AG04449 (cell line): ENCODE measurements at regions not wholly inside any gene's neighbourhood (a gene's known extent, or its start where the extent isn't known, plus 50 kb on each side); places are given as distances from the start of the nearest gene placed in this dataset.
"Not testable (repeated sequence)": the region's sequence is repeated elsewhere in the genome, so short reads cannot be mapped to it uniquely, and the experiment has no call there.

Experiments
- CTCF ChIA-PET: fragments of 350-600 bp; formaldehyde crosslinking; extraction: SDS; loops from one replicate; lab custom pipeline; 2021; ENCODE audit warnings: antibody characterized with exemption; lab: Yijun Ruan, JAX
- POLR2A ChIA-PET: fragments of 400-600, 350-600 bp; formaldehyde crosslinking; extraction: SDS; loops from one replicate; lab custom pipeline; 2020; ENCODE audit warnings: antibody characterized with exemption, inconsistent platforms; lab: Yijun Ruan, JAX
- DNase-seq: peaks from one replicate; pipeline ENCODE4 v3.0.0-alpha.2; 2010; ENCODE audit warnings: low read depth, low spot score
- H3K4me3 ChIP-seq: 2 replicates; pipeline ENCODE4 v1.5.1; 2011; ENCODE audit warnings: low read depth, mild to moderate bottlenecking, control low read depth, low read length
- TF ChIP-seq, protein P1 (sequence below): IDR thresholded peaks from one replicate; pipeline ENCODE4 v1.5.1; 2011; ENCODE audit warnings: mild to moderate bottlenecking, moderate library complexity, low read length, control low read depth, inconsistent platforms; ENCODE audit not compliant: insufficient read depth; ENCODE audit errors: missing control alignments

DNA sequence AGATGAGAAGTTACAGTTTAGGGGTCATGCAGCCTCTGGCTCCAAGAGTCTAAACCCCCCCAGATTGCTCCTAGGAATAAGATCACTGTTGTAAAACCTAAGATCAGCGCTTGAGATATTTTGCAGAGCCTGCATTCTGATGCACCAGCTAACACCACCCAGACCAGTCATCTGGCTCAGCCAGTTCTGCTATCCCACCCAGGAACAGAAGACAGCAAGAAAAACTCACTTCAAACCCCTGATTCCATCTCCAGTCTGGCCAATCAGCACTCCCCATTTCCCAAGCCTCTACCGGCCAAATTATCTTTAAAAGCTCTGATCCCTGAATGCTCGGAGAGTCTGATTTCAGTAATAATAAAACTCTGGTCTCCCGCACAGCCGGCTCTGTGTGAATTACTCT, 158.6 kb downstream of the ZNF664 start:
- TF ChIP-seq, protein P1, sequence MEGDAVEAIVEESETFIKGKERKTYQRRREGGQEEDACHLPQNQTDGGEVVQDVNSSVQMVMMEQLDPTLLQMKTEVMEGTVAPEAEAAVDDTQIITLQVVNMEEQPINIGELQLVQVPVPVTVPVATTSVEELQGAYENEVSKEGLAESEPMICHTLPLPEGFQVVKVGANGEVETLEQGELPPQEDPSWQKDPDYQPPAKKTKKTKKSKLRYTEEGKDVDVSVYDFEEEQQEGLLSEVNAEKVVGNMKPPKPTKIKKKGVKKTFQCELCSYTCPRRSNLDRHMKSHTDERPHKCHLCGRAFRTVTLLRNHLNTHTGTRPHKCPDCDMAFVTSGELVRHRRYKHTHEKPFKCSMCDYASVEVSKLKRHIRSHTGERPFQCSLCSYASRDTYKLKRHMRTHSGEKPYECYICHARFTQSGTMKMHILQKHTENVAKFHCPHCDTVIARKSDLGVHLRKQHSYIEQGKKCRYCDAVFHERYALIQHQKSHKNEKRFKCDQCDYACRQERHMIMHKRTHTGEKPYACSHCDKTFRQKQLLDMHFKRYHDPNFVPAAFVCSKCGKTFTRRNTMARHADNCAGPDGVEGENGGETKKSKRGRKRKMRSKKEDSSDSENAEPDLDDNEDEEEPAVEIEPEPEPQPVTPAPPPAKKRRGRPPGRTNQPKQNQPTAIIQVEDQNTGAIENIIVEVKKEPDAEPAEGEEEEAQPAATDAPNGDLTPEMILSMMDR: no peak
- DNase-seq: no peak
- POLR2A ChIA-PET: no interaction called here
- no peak overlapping the region for H3K4me3 ChIP-seq
- CTCF ChIA-PET: no interaction called here

DNA sequence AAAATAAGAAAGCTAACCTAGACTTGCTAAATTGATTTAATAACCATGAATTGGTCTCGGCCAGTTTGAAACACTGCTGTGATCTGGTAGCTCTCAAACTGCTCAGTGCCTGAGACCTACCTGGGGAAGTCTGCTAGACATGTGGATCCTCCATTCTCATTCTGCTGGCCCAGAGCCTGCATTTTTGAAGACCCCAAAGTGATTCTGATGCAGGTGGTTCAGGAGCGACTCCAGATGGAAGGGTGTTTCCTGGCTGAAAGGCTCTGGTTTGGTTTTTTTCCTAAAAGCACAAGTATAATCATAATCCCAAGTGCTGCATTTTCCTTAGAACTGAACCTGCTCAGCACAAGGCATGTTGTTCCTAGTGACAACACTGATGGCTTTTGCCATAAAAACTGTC, 159.5 kb downstream of the ZNF664 start:
- no peak overlapping the region for H3K4me3 ChIP-seq
- ChIA-PET CTCF (no interaction called here), POLR2A (no interaction called here)
- DNase-seq: no peak
- TF ChIP-seq, protein P1: no peak

DNA sequence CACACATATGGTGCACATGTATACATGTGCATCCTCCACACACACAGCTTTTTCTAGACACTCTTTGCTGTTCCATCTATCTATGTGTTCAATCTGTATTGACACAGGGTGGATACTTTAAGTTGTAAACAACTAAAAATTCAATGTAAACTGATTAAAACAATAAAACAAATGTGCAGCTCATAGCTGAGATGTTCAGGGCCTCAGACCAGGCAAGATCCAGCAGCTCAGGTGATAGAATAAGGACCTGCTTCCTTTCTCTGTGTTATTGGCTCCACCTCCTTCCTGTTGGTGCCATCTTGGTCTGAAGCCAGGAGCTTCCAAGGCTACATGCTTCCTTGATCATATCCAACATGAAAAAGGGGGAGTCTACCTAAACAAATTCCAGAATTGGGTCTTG, 158.1 kb upstream of the RFLNA start:
- no peak for DNase-seq
- TF ChIP-seq, protein P1: no peak
- ChIA-PET POLR2A (no interaction called here), CTCF (no interaction called here)
- no peak overlapping the region for H3K4me3 ChIP-seq

DNA sequence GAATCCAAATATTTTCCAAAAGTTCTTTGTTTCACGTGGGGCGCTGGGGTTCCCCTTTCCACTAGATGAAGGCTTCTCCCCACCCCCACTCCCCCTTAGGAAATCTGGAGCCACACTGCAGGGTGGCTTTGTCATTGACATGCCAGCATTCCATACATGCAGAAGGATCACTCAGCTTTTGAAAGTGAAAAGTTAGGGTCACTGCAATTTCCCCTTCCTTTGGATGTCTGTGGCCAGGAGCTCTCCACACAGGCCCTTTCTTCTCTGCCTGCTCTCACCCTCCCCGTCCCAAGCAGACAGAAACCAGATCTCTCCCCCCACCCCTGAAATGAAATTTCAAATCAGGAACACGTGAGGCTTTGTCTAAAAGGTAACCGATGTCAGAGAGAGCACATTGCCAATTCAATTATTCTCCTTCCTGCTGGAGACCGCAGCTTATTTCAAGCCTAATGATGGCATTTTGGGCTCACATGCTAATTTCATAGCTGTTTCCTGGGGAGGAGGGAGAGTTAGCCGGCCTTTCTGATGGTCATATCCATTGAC, 153.9 kb upstream of the RFLNA start:
- ChIA-PET POLR2A (no interaction called here), CTCF (interaction anchor here (1.1 kb wide), 1 partner anchor 132 kb away, joined by 3 read pairs; no protein-coding TSS in a partner anchor)

DNA sequence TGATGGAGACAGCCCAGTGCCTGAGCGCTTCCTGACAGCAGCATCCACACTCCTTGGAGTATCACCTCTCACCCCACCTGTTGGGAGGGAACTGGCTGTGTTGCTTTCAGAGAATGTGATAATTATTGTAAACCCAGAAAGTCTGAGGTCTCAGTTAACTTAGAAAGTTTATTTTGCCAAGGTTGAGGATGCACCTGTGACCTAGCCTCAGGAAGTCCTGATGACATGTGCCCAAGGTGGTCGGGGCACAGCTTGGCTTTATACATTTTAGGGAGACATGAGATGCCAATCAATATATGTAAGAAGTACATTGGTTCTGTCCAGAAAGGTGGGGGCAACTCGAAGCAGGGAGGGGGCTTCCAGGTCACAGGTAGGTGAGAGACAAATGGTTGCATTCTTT, 153.3 kb upstream of the RFLNA start:
- DNase-seq, POLR2A ChIA-PET, H3K4me3 ChIP-seq, CTCF ChIA-PET: not testable (repeated sequence)

More for the DNA sequence above, 153.9 kb upstream of the RFLNA start:
- TF ChIP-seq, protein P1: no peak
- DNase-seq: no peak
- H3K4me3 ChIP-seq: no peak overlapping the region

DNA sequence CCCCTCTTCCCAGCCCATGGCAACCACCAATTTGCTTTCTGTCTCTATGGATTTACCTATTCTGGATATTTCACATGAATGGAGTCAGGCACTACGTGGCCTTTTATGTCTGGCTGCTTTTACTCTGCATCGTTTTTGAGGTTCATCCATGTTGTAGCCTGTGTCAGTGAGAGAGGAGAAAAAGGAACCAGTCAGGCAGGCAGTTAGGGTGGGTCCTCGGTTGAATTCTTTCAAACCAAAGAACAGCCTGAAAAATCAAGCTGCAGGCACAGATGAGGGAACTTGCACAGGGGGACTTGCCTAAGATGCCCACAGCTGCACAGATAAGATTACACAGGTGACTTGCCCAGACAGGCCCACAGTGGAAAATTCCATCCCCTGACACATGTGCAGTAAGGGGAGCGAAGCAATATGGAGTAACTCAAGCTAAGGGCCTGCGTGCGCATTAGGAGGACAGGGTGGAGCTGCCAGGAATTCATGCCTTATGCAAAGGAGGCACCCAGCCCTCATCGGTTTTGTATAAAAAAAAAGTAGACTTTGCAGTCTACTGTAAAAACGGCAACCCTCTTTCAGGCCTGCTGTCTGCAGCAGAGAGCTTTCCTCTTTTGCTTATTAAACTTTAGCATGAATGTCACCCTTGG, 152.4 kb upstream of the RFLNA start:
- POLR2A ChIA-PET: no interaction called here
- no peak overlapping the region for H3K4me3 ChIP-seq
- TF ChIP-seq, protein P1: no peak
- CTCF ChIA-PET: no interaction called here
- DNase-seq: no peak

DNA sequence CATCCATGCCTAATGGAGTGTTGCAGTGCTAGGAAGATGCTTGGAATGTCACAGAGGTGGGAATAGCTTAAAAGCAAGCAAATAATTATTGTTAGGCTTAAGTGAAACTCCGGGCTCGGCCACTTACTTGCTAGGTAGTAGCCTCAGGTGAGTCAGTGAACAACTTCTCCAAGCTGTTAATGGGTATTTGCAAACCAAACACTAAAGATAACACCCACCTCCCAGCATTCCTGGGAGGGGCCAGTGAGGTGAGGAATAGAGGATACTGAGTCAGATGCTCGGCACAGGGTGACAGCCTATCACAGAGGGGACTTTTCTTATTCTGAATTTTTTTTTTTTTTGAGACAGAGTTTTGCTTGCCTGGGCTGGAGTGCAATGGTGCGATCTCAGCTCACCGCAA, 151.2 kb upstream of the RFLNA start:
- ChIA-PET CTCF (no interaction called here), POLR2A (no interaction called here)
- TF ChIP-seq, protein P1: no peak
- no peak overlapping the region for H3K4me3 ChIP-seq
- no peak for DNase-seq
